Adrenal gland (tissue), 5 donors: ENCODE measurements at regions not wholly inside any gene's neighbourhood (a gene's known extent, or its start where the extent isn't known, plus 50 kb on each side); places are given as distances from the start of the nearest gene placed in this dataset.

ENCODE experiments used
- CTCF ChIP-seq, 6 experiments: fragments of 450-650 bp in 4 of 6; fragments of 200-600 bp in 2 of 6; sonication (generic) in 1 of 6; IDR thresholded peaks; 1 replicate in 5 of 6; 2 replicates in 1 of 6; pipeline versions ENCODE4 v1.5.1 to v1.8.0; 2016 to 2021; ENCODE audit warnings: antibody characterized with exemption in 6 of 6, mild to moderate bottlenecking in 2 of 6, moderate library complexity in 1 of 6
- POLR2A ChIP-seq, 2 donors: fragments of 450-650 bp; IDR thresholded peaks; one replicate each; pipeline ENCODE4 v1.6.1; 2017; ENCODE audit warnings: antibody characterized with exemption in 2 of 2, mild to moderate bottlenecking in 2 of 2, moderate library complexity in 1 of 2
- donor health status: DM: no; HTN: no; CAD: no.

- TF ChIP-seq CTCF (IDR thresholded peaks at IDR 0.05) (no peak), POLR2A (IDR thresholded peaks at IDR 0.05) (no peak)
These were observed 944.7 kb upstream of the NRXN1 start for GRCh38 chr2:51976623-51977022.
